Tibial nerve (tissue), 3 donors: ENCODE measurements at regions not wholly inside any gene's neighbourhood (a gene's known extent, or its start where the extent isn't known, plus 50 kb on each side); places are given as distances from the start of the nearest gene placed in this dataset.

Experiments used
- CTCF ChIP-seq, 5 experiments: fragments of 200-600 bp in 3 of 5; fragments of 450-650 bp in 2 of 5; sonication (generic) in 3 of 5; IDR thresholded peaks; one replicate each; pipeline ENCODE4 v1.5.1; 2016 to 2019; ENCODE audit warnings: antibody characterized with exemption in 5 of 5, mild to moderate bottlenecking in 3 of 5, moderate library complexity in 2 of 5
- POLR2A ChIP-seq, 2 donors: fragments of 450-650 bp; IDR thresholded peaks; one replicate each; pipeline ENCODE4 v1.6.1; 2017; ENCODE audit warnings: antibody characterized with exemption in 2 of 2, mild to moderate bottlenecking in 2 of 2, moderate library complexity in 2 of 2

DNA sequence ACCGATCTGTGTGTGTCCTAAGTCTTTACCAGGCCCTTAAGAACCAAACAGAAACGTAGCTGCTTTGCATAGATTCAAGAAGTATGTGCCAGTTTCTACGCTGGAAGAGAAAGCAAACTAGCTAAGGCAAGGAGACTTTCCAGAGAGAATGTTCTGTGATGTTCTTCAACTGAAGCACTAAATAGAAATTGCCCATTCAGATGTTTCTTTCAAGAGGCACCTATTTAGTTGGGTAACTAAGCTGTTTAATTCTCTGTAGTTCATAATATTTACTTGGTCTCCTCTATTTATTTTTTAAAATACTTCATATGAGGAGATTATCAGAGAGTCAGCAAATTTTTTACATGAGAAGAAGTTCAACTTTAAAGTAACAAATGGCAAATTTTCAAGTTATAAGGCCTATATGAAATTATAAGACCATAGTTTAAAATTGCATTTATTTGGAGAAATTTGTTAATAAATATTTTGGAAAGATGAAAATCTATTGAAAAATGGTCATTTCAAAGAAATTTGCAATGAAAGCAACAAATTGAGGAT, 279.0 kb downstream of the NEBL start:
- no peak for TF ChIP-seq CTCF (IDR thresholded peaks at IDR 0.05)
- TF ChIP-seq POLR2A (IDR thresholded peaks at IDR 0.05), result no peak
